Esophagus muscularis mucosa (tissue), 4 donors: ENCODE measurements at regions not wholly inside any gene's neighbourhood (a gene's known extent, or its start where the extent isn't known, plus 50 kb on each side); places are given as distances from the start of the nearest gene placed in this dataset.

Experiments used
- CTCF ChIP-seq, 3 experiments: fragments of 200-600 bp in 2 of 3; fragments of 450-650 bp in 1 of 3; sonication (generic) in 2 of 3; IDR thresholded peaks; one replicate each; pipeline ENCODE4 v1.5.1; 2017 to 2019; ENCODE audit warnings: antibody characterized with exemption in 3 of 3, mild to moderate bottlenecking in 2 of 3, moderate library complexity in 1 of 3
- EP300 ChIP-seq: sonication (generic); formaldehyde crosslinking; IDR thresholded peaks from one replicate; pipeline ENCODE4 v1.6.1; 2017; ENCODE audit warnings: antibody characterized with exemption
- POLR2A ChIP-seq: fragments of 450-650 bp; IDR thresholded peaks from one replicate; pipeline ENCODE4 v1.6.1; 2017; ENCODE audit warnings: antibody characterized with exemption, moderate library complexity, mild to moderate bottlenecking, low read depth
- POLR2AphosphoS5 ChIP-seq, 2 donors: sonication (generic); formaldehyde crosslinking; IDR thresholded peaks; one replicate each; pipeline ENCODE4 v1.6.1; 2017; ENCODE audit warnings: antibody characterized with exemption in 2 of 2

- TF ChIP-seq CTCF (IDR thresholded peaks at IDR 0.05) (peak in 2 of 3 experiments; percentile 99), EP300 (no peak), POLR2AphosphoS5 (IDR thresholded peaks at IDR 0.05) (peak; percentile 11 to 49), POLR2A (no peak)
These were observed 192.4 kb upstream of the GSE1 start for GRCh38 chr16:85420501-85421337.
